22Rv1 (cell line): ENCODE measurements at regions not wholly inside any gene's neighbourhood (a gene's known extent, or its start where the extent isn't known, plus 50 kb on each side); places are given as distances from the start of the nearest gene placed in this dataset.

ENCODE experiments used
- ZFX ChIP-seq: fragments of 450-650 bp; IDR thresholded peaks from 2 replicates; pipeline ENCODE4 v1.6.1; 2017; ENCODE audit warnings: antibody characterized with exemption, borderline replicate concordance
- TF ChIP-seq, protein P1 (sequence below): fragments of 450-650 bp; IDR thresholded peaks from 2 replicates; pipeline ENCODE4 v1.5.1; 2017; ENCODE audit warnings: mild to moderate bottlenecking

- TF ChIP-seq, protein P1, sequence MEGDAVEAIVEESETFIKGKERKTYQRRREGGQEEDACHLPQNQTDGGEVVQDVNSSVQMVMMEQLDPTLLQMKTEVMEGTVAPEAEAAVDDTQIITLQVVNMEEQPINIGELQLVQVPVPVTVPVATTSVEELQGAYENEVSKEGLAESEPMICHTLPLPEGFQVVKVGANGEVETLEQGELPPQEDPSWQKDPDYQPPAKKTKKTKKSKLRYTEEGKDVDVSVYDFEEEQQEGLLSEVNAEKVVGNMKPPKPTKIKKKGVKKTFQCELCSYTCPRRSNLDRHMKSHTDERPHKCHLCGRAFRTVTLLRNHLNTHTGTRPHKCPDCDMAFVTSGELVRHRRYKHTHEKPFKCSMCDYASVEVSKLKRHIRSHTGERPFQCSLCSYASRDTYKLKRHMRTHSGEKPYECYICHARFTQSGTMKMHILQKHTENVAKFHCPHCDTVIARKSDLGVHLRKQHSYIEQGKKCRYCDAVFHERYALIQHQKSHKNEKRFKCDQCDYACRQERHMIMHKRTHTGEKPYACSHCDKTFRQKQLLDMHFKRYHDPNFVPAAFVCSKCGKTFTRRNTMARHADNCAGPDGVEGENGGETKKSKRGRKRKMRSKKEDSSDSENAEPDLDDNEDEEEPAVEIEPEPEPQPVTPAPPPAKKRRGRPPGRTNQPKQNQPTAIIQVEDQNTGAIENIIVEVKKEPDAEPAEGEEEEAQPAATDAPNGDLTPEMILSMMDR, result no peak
- no peak for TF ChIP-seq ZFX
Measured at GRCh38 chr20:11084508-11084907, 410.7 kb upstream of the JAG1 start.
